Midbrain (tissue), 1 donor: ENCODE measurements at regions not wholly inside any gene's neighbourhood (a gene's known extent, or its start where the extent isn't known, plus 50 kb on each side); places are given as distances from the start of the nearest gene placed in this dataset.
A peak's percentile ranks its signal among the peaks of the same experiment; 100 is the strongest.

ENCODE experiments used
- DNase-seq: peaks from one replicate; lab custom pipeline; 2025; lab: John Stamatoyannopoulos, UW

- DNase-seq = no peak
Observed at GRCh38 chr1:209376774-209377173, 206.7 kb upstream of the CAMK1G start.

GRCh38 chr1:209377995-209378394, 205.5 kb upstream of the CAMK1G start:
- no peak for DNase-seq

GRCh38 chr1:209379280-209379679, 204.2 kb upstream of the CAMK1G start:
- no peak for DNase-seq

- no peak for DNase-seq
Observed at GRCh38 chr1:209380420-209380819, 203.1 kb upstream of the CAMK1G start.

- no peak for DNase-seq
Observed at GRCh38 chr1:209382231-209383100, 201.0 kb upstream of the CAMK1G start.

- no peak for DNase-seq
Observed at GRCh38 chr1:209383422-209383821, 200.1 kb upstream of the CAMK1G start.

- no peak for DNase-seq
Observed at GRCh38 chr1:209383907-209384709, 199.4 kb upstream of the CAMK1G start.

GRCh38 chr1:209384710-209385550, 198.6 kb upstream of the CAMK1G start:
- no peak for DNase-seq

- DNase-seq = no peak
Observed at GRCh38 chr1:209386156-209386555, 197.4 kb upstream of the CAMK1G start.

- no peak for DNase-seq
Observed at GRCh38 chr1:209387271-209387968, 196.1 kb upstream of the CAMK1G start.

- DNase-seq = no peak
Observed at GRCh38 chr1:209387969-209388329, 195.6 kb upstream of the CAMK1G start.

GRCh38 chr1:209388358-209388757, 195.2 kb upstream of the CAMK1G start:
- no peak for DNase-seq

GRCh38 chr1:209389258-209389657, 194.3 kb upstream of the CAMK1G start:
- no peak for DNase-seq

- DNase-seq = no peak
Observed at GRCh38 chr1:209389975-209390374, 193.5 kb upstream of the CAMK1G start.

GRCh38 chr1:209390764-209391163, 192.8 kb upstream of the CAMK1G start:
- DNase-seq = no peak

- DNase-seq = no peak
Observed at GRCh38 chr1:209391792-209392191, 191.7 kb upstream of the CAMK1G start.

GRCh38 chr1:209395169-209395568, 188.3 kb upstream of the CAMK1G start:
- no peak for DNase-seq

- no peak for DNase-seq
Observed at GRCh38 chr1:209397371-209397770, 186.1 kb upstream of the CAMK1G start.

GRCh38 chr1:209397910-209398309, 185.6 kb upstream of the CAMK1G start:
- no peak for DNase-seq

- peak; percentile 29 for DNase-seq
Observed at GRCh38 chr1:209398313-209398991, 185.1 kb upstream of the CAMK1G start.

- no peak for DNase-seq
Observed at GRCh38 chr1:209399800-209400199, 183.7 kb upstream of the CAMK1G start.
